ENCODE measurements at regions not wholly inside any gene's neighbourhood (a gene's known extent, or its start where the extent isn't known, plus 50 kb on each side); places are given as distances from the start of the nearest gene placed in this dataset.

DNA sequence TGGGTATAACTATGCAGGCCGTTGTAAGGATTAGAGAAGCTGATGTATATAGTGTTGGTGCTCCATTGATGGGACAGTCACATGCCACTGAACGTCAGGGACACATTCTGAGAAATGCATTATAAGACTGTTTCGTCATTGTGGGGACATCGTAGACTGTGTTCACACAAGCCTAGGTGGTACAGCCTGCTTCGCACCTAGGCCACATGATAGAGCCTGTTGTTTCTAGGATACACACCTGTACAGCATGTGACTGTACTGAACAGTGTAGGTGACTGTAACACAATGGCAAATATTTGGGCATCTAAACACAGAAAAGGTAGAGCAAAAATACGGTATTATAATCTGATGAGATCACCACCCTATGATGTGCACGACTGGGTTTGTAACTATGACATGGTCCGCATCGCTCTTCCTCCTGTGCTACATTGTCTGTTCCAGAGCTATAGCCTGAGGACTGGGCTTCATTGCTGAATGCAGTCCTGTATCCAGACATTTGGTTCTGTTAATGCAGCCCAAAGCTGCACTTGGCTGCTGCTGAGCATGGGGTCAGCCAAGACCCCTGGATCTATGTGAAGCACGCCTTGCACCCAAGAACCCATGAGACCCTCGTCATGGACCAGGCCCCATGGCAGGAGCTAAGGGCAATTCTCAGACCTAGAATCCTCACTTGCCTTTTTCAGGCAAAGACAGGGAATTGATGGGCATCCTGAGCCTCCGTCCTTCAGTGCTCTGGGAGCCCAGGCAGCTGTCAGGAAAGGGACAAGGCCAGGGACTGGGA is 51.1 kb upstream of the THY1 start:
- TF ChIP-seq, protein P1, sequence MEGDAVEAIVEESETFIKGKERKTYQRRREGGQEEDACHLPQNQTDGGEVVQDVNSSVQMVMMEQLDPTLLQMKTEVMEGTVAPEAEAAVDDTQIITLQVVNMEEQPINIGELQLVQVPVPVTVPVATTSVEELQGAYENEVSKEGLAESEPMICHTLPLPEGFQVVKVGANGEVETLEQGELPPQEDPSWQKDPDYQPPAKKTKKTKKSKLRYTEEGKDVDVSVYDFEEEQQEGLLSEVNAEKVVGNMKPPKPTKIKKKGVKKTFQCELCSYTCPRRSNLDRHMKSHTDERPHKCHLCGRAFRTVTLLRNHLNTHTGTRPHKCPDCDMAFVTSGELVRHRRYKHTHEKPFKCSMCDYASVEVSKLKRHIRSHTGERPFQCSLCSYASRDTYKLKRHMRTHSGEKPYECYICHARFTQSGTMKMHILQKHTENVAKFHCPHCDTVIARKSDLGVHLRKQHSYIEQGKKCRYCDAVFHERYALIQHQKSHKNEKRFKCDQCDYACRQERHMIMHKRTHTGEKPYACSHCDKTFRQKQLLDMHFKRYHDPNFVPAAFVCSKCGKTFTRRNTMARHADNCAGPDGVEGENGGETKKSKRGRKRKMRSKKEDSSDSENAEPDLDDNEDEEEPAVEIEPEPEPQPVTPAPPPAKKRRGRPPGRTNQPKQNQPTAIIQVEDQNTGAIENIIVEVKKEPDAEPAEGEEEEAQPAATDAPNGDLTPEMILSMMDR (IDR thresholded peaks at IDR 0.05), result no peak

DNA sequence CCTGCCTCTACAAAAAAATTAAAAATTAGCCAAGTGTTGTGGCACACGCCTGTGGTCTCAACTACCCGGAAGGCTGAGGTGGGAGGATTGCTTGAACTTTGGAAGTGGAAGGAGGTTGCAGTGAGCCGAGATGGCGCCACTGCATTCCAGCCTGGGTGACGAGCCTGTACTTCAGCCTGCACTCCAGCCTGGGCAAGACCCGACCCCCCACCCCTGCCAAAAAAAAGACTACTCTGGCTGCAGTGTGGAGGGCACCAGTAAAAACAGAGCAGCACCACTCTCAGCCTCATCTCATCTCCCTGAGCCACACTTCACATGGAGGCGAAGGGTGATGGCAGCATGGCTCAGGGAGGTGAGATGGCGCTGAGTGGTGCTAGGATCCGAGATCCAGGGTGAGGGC is 50.3 kb upstream of the THY1 start:
- TF ChIP-seq, protein P1 (IDR thresholded peaks at IDR 0.05), result no peak

DNA sequence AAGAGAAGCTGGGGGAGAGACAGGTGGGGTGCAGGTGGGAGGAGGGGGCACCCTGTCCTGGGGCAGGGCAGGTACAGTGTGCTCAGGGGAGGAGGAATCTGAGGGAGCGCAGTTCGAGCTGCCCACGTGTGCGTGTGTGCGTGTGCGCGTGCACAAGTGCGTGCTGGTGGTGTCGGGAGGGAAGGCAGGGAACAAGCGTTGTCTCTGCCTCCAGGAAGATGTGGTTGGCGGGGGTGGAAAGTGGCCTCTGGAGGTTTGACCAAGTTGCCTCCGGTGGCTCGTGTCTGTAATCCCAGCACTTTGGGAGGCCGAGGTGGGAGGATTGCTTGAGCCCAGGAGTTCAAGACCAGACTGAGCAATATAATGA is 49.9 kb upstream of the THY1 start:
- TF ChIP-seq, protein P1 (IDR thresholded peaks at IDR 0.05), result no peak

Measured in LNCAP (cell line).